K562 (cell line): ENCODE measurements at regions not wholly inside any gene's neighbourhood (a gene's known extent, or its start where the extent isn't known, plus 50 kb on each side); places are given as distances from the start of the nearest gene placed in this dataset.
A peak's percentile ranks its signal among the peaks of the same experiment; 100 is the strongest.

Source experiments
- ARID1B ChIP-seq: fragments of 450-650 bp; IDR thresholded peaks from 2 replicates; pipeline ENCODE4 v1.6.1; 2016; ENCODE audit warnings: antibody characterized with exemption, mild to moderate bottlenecking, inconsistent platforms
- BCLAF1 ChIP-seq, 2 experiments: fragments of 450-650 bp in 1 of 2; IDR thresholded peaks; 2 replicates each; pipeline ENCODE4 v1.6.1; 2011 to 2017; ENCODE audit warnings: low read depth in 2 of 2, antibody characterized with exemption in 1 of 2, borderline replicate concordance in 1 of 2, low read length in 1 of 2, mild to moderate bottlenecking in 1 of 2, mixed read lengths in 1 of 2; ENCODE audit not compliant: control insufficient read depth in 1 of 2
- CCNT2 ChIP-seq: IDR thresholded peaks from 2 replicates; pipeline ENCODE4 v1.6.1; 2011; ENCODE audit warnings: borderline replicate concordance, low read depth, mild to moderate bottlenecking, moderate library complexity, mixed read lengths, low read length; ENCODE audit not compliant: insufficient read length; ENCODE audit errors: extremely low read depth
- CHD7 ChIP-seq: fragments of 200-600 bp; sonication (generic); IDR thresholded peaks from one replicate; pipeline ENCODE4 v1.6.1; 2012; ENCODE audit warnings: mild to moderate bottlenecking, low read depth, low read length, inconsistent platforms
- DLX4 ChIP-seq: fragments of 250-450 bp; sonication (Bioruptor Pico); IDR thresholded peaks from 2 replicates; pipeline ENCODE4 v1.6.1; 2021; ENCODE audit warnings: mild to moderate bottlenecking
- FOXM1 ChIP-seq, 2 experiments: fragments of 450-650 bp in 1 of 2; sonication (generic) in 1 of 2; formaldehyde crosslinking in 1 of 2; IDR thresholded peaks; 2 replicates each; pipeline versions ENCODE4 v1.6.1 to v1.9.0; 2017 to 2022; ENCODE audit warnings: low read depth in 2 of 2, mild to moderate bottlenecking in 2 of 2, missing genetic modification reagents in 1 of 2, moderate library complexity in 1 of 2
- NCOA2 ChIP-seq, 2 experiments: fragments of 450-650 bp; IDR thresholded peaks; 2 replicates each; pipeline ENCODE4 v1.6.1; 2018; ENCODE audit warnings: mild to moderate bottlenecking in 2 of 2, moderate library complexity in 1 of 2; ENCODE audit not compliant: partially characterized antibody in 2 of 2
- NCOR1 ChIP-seq: fragments of 450-650 bp; IDR thresholded peaks from 2 replicates; pipeline ENCODE4 v1.6.1; 2016; ENCODE audit warnings: mild to moderate bottlenecking, moderate library complexity
- NEUROD1 ChIP-seq: fragments of 150-350 bp; IDR thresholded peaks from 2 replicates; pipeline ENCODE4 v1.6.1; 2014; ENCODE audit warnings: borderline replicate concordance, low read length, low read depth; ENCODE audit not compliant: partially characterized antibody
- RUNX1 ChIP-seq: sonication (generic); IDR thresholded peaks from 2 replicates; pipeline ENCODE4 v1.6.1; 2016; ENCODE audit warnings: antibody characterized with exemption, low read depth
- ZNF175 ChIP-seq: fragments of 200-800 bp; sonication (Bioruptor generic); IDR thresholded peaks from 2 replicates; pipeline ENCODE4 v1.6.1; 2016; ENCODE audit warnings: low read depth, mild to moderate bottlenecking, missing genetic modification characterization, missing compliant biosample characterization
- ZNF316 ChIP-seq: fragments of 450-650 bp; IDR thresholded peaks from 2 replicates; pipeline ENCODE4 v1.6.1; 2016

GRCh38 chr4:186829740-186830449, 106.2 kb upstream of the FAT1 start (continued):
- peak; percentile 82 for TF ChIP-seq ZNF316
- TF ChIP-seq CCNT2: peak; percentile 42
- no peak for TF ChIP-seq DLX4 (CRISPR knock-in tag)
- TF ChIP-seq RUNX1: no peak
- no peak for TF ChIP-seq NEUROD1
- TF ChIP-seq NCOR1: peak; percentile 34; the same call in 1 of the 2 replicates
- TF ChIP-seq FOXM1 (IDR thresholded peaks at IDR 0.05; ENCODE audit: low read depth): no peak
- TF ChIP-seq FOXM1 (CRISPR knock-in tag; IDR thresholded peaks at IDR 0.05; ENCODE audit: low read depth): no peak
- TF ChIP-seq BCLAF1 (IDR thresholded peaks at IDR 0.05; ENCODE audit: borderline replicate concordance in 1 of 2, control insufficient read depth in 1 of 2, low read depth in 2 of 2, low read length in 1 of 2): no peak
- no peak for TF ChIP-seq NCOA2 (IDR thresholded peaks at IDR 0.05; ENCODE audit: partially characterized antibody in 2 of 2)
- TF ChIP-seq ZNF175 (CRISPR knock-in tag): no peak
- peak; percentile 86 for TF ChIP-seq ARID1B
- TF ChIP-seq CHD7: no peak
